SH-SY5Y (cell line): ENCODE measurements at regions not wholly inside any gene's neighbourhood (a gene's known extent, or its start where the extent isn't known, plus 50 kb on each side); places are given as distances from the start of the nearest gene placed in this dataset.

Experiments used
- GATA2 ChIP-seq: IDR thresholded peaks from 2 replicates; pipeline ENCODE4 v1.6.1; 2011; ENCODE audit warnings: mild to moderate bottlenecking, low read depth, low read length
- GATA3 ChIP-seq: IDR thresholded peaks from 2 replicates; pipeline ENCODE4 v1.6.1; 2011; ENCODE audit warnings: low read depth, mild to moderate bottlenecking, low read length, moderate library complexity

DNA sequence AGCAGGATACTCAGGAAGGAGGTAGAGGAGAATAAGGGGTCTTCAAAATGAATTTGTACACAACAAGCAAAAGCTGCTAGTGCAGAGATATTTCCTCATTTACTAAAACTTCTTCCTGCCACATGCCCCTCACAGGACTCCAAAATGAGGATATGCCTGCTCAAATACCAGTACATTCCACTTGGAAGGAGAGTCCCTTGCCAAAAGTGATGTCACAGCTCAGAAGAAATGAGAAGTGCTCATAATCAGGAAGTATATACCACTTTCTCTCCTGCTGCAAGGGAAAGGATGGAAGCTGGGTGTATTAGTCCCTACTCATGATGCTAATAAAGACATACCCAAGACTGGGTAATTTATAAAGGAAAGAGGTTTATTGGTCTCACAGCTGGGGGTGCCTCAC, 87.7 kb upstream of the FSHR start:
- TF ChIP-seq GATA2 (no peak), GATA3 (no peak)
